Astrocyte of the spinal cord (primary cell): ENCODE measurements at regions not wholly inside any gene's neighbourhood (a gene's known extent, or its start where the extent isn't known, plus 50 kb on each side); places are given as distances from the start of the nearest gene placed in this dataset.

Source experiments
- DNase-seq: peaks from one replicate; pipeline ENCODE4 v3.0.0; 2011; ENCODE audit warnings: low read depth, low spot score
- H3K4me3 ChIP-seq: 2 replicates; pipeline ENCODE4 v1.5.1; 2011; ENCODE audit warnings: low read depth, mild to moderate bottlenecking, low read length, moderate library complexity
- in situ Hi-C: cut with HindIII; loops from 2 replicates; pipeline ENCODE4 v1.10.0; 2017; ENCODE audit warnings: low sequenced_read_pairs
- TF ChIP-seq, protein P1 (sequence below): IDR thresholded peaks from 2 replicates; pipeline ENCODE4 v1.5.1; 2012; ENCODE audit warnings: low read depth, mild to moderate bottlenecking, low read length, inconsistent platforms

DNA sequence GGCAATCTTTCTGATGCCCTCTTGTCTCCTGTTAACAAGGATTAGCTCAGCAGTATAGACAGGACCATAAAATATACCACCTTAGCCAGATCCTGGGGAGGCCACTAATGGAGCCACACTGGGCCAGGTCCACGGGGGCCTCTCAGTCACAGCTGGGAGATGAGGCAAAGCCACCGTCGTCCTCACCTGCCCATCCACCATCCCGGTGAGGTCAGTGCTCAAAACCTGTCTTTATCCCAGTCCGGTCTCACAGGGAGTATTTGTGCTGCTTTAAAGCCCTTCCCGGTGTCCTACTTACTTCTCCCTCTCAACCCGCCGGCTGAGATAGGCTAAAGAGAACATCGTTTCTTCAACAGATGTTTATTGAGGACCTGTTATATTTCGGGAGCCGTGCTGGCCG is 104.3 kb downstream of the EDN3 start:
- in situ Hi-C loops, result no loop called here
- no peak overlapping the region for H3K4me3 ChIP-seq
- TF ChIP-seq, protein P1, sequence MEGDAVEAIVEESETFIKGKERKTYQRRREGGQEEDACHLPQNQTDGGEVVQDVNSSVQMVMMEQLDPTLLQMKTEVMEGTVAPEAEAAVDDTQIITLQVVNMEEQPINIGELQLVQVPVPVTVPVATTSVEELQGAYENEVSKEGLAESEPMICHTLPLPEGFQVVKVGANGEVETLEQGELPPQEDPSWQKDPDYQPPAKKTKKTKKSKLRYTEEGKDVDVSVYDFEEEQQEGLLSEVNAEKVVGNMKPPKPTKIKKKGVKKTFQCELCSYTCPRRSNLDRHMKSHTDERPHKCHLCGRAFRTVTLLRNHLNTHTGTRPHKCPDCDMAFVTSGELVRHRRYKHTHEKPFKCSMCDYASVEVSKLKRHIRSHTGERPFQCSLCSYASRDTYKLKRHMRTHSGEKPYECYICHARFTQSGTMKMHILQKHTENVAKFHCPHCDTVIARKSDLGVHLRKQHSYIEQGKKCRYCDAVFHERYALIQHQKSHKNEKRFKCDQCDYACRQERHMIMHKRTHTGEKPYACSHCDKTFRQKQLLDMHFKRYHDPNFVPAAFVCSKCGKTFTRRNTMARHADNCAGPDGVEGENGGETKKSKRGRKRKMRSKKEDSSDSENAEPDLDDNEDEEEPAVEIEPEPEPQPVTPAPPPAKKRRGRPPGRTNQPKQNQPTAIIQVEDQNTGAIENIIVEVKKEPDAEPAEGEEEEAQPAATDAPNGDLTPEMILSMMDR, result no peak
- DNase-seq, result no peak

DNA sequence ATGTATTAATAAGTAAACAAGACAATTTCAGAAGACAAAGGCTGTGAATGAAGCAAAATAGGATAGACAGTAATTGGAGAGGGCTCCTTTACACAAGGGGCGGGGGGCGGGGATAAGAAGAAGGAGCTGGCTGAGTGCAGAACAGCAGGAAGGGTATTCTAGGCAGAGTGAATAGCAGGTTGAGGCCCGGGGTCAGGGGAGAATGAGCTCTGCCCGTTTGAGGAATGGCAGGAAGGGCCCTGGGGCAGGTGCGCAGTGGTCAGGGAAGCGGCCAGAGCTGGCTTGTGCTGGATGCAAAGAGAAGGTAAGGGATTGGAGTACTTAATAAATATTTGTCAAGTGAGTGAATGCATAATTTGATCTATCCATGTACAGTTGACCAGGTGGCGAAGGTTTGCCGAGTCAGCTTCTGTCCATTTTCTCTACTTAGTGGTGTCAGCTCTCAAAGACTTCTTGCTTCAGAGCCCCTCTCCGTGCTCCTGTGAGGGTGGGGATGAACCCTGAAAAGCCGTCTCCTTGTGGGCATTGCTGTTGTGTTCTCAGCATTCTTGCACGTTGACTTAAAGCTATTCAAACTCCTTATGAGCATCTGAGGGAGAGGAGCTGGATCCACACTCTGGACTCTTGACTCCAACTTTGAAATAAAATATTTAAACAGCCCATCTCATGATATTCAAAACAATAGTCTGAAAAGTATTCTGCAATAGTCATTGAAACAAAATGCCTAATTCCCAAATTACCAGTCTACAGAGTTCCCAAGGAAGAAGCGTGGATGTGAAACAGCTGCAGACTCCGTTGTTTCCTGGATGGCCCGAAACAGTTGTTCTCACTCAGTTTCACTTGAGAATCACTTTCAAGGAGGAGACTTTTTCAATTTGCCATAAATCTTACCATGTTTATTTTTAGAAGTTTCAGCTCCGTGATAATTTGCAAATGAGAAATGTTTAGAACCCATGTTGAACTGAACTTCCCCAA is 105.1 kb downstream of the EDN3 start:
- TF ChIP-seq, protein P1, result no peak
- in situ Hi-C loops, result no loop called here
- H3K4me3 ChIP-seq, result no peak overlapping the region

GRCh38 chr20:59406446-59406845 is 106.0 kb downstream of the EDN3 start:
- in situ Hi-C loops, result no loop called here
- TF ChIP-seq, protein P1, result no peak
- DNase-seq, result no peak

More for the DNA sequence above, 105.1 kb downstream of the EDN3 start:
- no peak for DNase-seq

DNA sequence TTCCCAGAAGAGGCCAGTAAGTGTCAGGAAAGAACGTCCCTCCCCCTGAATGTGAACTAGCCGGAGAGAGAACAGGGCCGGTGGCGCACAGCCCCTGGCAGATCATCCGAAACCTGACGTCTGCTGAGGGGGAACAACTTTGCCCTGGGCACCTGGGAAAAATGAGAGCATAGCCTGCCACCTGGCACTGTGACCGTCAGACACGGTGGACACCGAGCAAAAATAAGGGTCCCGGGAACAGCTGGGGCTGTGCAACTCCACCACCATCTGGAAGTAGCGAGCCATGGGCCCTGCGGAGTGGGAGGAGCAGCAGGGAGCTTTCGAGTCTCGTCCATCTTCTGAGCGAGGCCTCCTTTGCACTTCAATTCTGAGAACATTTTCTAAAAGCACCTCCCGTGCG is 110.8 kb downstream of the EDN3 start:
- no peak overlapping the region for H3K4me3 ChIP-seq
- DNase-seq, result no peak
- in situ Hi-C loops, result no loop called here
- TF ChIP-seq, protein P1, result no peak

More at GRCh38 chr20:59406446-59406845, 106.0 kb downstream of the EDN3 start:
- H3K4me3 ChIP-seq, result no peak overlapping the region

DNA sequence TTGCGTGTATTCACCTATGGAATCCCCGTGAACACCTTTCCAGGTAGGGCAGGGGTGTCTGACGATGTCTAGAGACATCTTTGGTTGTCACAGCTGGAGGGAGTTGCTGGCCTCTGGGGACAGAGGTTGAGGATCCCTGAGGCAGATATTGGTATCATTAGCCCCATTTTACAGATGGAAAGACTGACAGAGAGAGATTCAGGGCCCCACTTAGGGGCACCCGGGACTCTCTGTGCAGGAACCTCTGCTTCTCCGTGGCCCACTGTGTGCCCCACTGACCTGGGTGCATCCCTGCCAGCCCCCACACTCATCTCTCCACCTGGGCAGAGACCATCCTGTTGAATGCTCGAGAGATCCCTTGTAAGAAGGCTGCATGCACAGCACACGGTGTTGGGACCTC is 111.2 kb downstream of the EDN3 start:
- TF ChIP-seq, protein P1, result no peak
- DNase-seq, result no peak
- in situ Hi-C loops, result no loop called here
- no peak overlapping the region for H3K4me3 ChIP-seq

DNA sequence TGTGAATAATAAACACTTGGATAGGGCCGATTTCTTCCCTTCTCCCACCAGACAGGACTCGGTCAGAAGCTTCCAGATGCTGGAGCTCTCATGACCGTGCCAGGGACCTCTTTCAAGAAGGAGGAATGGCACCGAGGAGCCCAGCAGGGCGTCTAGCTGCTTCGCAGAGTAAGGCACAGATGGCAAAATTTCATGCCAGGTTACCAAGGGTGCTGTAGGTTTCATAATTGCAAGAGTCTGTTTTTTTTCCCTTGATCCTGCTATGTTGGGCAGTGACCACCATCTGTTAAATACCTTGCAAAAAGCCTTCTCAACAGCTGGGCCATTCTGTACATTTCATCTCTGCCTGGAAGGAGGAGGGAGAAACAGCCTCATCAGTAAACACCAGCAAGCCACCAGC is 111.8 kb downstream of the EDN3 start:
- TF ChIP-seq, protein P1, result no peak
- in situ Hi-C loops, result no loop called here
- H3K4me3 ChIP-seq, result no peak overlapping the region
- no peak for DNase-seq
